GM18499 (cell line): ENCODE measurements at regions not wholly inside any gene's neighbourhood (a gene's known extent, or its start where the extent isn't known, plus 50 kb on each side); places are given as distances from the start of the nearest gene placed in this dataset.
"Not testable (repeated sequence)": the region's sequence is repeated elsewhere in the genome, so short reads cannot be mapped to it uniquely, and the experiment has no call there.

Experiments used
- ATAC-seq: cut with Tn5 transposase; IDR thresholded peaks from one replicate; pipeline ENCODE4 v1.9.1; 2021; ENCODE audit warnings: moderate number of reproducible peaks; ENCODE audit not compliant: insufficient read depth, unreplicated experiment

DNA sequence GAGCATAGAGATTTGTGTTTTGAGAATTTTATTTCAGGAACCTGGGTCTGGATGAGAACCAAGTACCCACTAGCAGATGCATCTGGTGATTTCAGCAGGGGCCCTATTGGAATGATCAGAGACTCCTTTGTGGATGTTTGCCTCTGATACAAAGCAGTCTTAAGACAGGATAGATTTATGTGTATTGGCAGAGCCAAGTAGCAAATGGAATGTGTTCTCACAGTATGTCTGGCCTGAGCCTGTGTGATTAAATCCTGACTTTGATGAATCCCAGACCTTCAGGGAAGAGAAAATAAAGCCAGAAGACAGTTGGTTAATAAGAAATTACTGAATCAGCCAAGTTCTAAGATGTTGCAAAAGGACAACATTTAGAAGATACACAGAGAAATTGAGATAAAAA, 755.5 kb upstream of the SEMA6D start:
- ATAC-seq = no peak

DNA sequence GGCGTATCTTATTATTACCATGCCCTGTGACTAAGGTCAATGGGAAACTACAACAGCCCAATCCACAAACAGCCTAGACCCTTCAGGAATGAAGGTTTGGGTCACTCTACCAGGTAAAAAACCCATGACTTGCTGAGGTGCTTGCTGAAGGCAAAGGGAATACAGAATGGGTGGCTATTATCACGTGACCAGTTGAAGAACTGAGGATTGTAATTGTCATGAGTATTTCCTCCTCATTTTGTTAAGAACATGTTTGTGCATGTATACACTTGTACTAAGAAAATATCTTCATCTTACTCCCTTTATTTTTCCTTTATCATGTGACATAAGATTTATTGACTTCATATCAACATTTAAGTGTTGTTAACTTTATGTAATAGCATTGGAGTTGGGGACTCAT, 729.2 kb upstream of the SEMA6D start:
- ATAC-seq = not testable (repeated sequence)

DNA sequence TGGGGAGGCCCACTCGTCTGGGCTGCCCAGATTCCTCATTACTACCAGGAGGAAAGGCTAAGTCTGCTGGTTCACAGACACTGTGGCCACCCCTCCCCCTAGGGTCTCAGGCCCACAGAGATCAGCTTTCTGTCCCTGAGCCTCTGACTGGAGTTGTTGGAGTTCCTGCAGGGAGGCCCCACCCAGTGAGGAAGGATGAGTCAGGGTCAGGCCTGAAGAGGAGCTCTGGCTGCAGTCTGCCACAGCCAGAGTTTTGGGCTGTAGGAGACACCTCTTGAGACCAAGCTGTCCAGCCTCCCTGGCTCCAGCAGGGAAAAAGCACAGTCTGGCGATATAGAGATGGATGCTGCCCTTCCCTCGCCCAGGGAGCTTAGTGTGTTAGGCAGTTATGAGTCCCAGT, 720.9 kb upstream of the SEMA6D start:
- no peak for ATAC-seq

DNA sequence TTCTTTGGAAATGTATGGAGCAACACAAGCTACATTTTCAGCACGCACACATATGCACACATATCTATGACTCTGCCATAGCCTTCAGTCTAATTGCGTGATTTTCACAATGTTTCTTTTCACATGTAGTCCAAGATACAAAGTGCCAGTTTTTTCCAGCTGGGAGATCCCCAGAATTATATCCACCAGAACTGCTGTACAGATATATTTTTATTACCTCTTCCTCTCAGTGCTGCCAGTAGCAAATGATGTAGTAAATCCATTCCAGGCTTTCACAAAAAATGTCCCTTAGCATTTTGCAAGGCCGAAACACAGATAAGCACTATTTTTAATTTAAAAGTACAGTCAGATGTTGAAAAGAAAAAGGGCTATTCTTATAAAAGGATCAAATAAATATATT, 719.8 kb upstream of the SEMA6D start:
- ATAC-seq = no peak

DNA sequence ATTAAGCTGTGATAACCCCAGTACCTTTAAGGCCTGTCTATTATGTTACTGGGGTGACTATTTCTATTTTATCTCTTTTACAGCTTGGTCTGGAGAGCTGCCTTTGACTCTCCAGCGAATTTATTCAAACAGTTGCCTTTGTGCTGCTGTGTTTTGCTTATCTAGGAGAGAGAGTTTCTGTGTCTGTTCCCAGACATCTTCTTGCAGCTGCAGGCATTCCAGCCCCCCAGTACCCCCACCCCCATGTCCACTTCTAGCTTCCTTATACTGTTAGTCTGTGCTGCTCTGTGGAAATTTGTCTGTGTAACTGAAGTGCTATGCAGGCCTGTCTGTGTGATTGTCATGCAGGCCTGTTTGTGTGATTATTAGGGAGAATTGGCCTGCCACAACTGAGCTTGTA, 713.7 kb upstream of the SEMA6D start:
- ATAC-seq = no peak

DNA sequence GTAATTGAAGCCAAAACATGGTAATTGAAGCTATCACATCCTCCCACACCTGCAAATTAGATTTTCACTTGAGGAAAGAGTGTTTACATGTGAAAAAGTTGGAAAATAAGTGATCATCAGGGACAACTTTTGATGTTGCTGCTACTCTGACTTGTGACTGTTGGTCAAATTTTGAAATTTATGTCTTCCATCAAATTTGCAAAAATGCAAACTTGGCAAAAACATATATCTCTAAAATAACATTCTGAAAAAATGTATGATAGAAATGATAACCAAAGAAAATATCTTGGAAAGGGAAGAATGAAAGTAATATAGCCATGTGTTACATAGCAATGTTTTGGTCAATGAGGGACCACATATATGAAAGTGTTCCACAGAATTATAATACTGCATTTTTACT, 703.9 kb upstream of the SEMA6D start:
- no peak for ATAC-seq

DNA sequence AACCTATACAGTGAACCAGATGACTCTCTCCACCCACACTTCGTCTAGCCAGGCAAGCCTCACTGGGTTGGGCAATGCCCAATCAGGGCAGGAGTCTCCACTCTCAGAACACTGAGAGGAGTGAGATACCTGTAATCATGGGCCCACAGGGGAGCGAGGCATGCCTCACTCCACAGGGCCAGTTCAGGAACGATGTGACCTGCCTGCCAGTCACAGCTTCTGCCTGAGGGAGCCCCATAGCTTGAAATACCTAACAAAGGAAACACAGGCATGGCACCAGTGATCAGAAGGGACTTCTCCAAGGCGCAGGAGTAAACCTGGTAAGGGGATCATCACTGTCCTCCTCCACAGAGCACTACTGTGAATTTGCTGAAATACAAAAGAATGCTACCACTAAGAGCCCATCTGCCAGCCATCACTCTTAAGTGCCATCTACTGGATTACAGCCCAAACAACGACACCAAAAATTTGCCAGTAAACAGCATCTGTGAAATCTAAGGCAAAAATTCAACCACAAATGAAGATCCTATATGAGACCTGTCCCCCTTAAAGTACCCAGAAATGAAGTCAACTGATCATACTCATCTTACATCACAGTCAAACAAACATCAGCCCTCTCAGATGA, 689.9 kb upstream of the SEMA6D start:
- ATAC-seq = no peak

DNA sequence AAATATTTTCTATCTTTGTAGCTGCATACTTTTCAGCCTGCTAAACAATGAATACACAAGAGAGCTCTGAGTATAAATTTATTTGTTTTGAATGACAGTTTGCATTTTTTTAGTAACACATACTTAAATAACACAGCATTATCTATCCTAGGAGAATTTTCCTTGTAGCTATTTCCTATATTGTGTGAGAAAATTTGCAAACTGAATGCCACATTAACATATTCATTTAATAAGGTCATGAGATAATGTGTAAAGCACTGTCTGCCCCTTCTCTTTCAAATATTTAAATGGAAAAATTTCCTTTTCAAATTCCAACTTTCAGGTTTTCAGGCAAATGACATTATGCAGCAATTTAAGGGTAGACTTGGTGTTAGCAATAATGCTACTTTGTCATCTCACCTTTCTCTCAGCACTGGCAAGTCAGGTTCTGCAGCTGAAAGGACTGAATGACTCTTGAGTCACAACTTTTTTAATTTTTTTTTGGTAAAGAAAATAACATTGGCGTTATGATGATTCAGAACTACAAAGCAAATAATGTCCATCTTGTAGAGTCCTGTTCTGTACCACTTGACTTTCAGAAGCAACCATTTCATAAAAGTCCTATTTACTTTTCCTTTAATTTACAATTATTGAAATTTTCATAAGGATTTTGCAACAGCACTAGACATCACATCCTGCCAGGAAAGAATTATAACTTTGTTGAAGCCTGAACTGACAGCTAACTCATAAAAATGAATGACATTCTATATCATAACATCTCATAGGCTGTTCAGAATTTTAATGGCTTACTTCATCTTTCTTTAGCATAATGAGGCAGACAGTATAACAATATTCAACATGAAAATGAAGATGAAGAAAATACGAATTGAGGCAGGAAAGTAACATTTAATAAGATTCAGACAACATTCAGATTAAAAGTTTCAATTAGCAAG, 681.6 kb upstream of the SEMA6D start:
- no peak for ATAC-seq

DNA sequence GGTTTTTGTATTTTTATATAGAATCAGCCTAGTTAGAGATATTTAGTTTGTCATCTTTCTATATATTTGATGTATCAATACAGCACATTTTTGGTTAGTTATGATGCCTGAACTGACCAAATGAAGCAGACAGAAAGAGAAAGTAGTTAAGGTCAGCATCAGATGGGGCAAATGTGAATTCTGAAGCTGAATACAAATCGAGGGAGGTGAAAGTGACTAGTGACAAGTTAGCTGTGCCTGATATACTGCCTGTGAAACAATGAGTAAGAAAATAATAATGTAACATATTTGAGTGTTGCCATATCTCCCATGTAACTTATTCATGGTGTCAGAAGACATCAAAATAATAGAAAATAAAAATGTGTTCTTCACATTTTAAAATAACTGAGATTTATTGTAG, 680.3 kb upstream of the SEMA6D start:
- ATAC-seq = no peak

DNA sequence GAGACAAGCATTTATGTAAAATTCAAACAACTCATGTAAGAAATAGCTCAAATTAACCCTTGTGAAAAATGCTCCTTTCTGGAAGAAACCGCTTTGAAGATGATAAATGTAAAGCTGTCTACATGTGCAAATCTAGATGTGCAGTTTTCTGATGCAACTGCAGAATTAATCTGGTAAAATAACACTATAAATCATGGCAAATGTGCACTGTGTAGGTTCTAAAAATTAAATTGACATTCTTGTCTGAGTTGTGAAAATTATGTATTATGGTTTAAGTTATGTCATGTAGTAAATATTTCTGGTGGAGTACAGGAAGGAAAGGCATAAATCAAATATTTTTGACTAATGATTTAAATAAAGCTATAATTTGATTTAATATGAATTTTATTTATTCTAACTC, 678.1 kb upstream of the SEMA6D start:
- ATAC-seq = no peak

DNA sequence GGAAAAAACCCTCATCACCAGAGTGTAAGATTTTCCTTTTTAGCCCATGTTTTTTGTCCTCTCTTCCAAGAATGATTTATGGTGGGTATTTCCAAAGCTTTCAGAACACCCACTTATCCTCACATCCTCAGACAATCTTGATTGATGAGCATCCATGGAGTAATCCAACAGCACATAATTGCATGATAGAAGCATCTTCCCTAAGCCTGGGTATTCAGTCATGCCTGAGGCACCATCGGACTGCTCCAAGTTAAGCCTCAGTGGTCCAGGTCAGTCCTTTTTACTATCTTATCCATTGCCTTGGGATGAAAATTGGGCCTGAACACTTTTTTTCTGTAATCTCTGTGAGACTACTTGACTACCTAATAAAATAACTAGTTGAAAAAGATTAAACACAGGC, 676.0 kb upstream of the SEMA6D start:
- ATAC-seq = no peak

DNA sequence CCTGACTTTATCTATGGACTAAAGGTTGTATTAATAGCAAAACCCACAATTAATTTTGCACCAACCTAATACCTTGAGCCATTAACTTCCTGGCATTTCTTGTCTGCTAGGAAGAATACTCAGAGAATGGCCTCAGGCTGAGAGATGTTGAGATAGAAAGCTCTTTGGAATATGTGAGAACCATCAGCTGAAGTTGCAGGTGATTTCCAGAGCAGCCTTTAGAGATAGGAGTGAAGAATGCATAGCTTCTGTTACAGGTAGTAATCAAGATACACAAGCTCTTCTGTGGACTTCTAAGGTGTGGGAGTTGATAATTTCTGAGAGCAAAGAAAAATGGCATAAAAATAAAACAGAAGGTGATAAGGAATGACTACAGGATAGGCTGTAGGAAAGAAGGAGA, 669.3 kb upstream of the SEMA6D start:
- ATAC-seq = not testable (repeated sequence)

DNA sequence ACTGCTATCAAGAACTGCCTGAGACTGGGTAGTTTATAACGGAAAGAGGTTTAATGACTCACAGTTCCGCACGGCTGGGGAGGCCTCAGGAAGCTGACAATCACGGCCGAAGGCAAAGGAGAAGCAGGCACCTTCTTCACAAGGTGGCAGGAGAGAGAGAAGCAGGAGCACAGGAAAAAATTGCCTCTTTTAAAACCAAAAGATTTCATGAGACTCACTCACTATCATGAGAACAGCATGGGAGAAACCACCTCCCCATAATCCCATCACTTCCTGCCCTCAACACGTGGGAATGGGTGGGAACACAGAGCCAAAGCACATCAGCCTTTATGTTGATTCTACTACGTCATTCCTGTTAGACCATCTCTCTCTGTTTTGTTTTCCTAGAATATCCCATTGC, 650.9 kb upstream of the SEMA6D start:
- no peak for ATAC-seq

DNA sequence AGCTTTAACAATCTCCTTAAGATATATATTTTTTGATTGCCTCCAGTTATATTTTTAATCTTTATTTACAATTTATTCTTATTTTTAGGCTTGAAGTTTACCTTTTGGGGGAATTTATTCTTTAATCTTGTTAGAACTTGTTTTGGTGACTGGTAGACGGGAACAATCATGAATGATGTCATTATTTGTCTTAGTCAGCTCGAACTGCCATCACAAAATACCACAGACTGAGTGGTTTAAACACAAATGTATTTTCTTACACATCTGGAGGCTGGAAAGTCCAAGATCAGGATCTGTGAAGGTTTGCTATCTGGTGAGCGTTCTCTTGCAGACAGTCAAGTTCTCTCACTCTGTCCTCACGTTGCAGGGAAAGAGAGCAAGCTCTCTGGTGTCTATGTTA, 639.5 kb upstream of the SEMA6D start:
- ATAC-seq = not testable (repeated sequence)

DNA sequence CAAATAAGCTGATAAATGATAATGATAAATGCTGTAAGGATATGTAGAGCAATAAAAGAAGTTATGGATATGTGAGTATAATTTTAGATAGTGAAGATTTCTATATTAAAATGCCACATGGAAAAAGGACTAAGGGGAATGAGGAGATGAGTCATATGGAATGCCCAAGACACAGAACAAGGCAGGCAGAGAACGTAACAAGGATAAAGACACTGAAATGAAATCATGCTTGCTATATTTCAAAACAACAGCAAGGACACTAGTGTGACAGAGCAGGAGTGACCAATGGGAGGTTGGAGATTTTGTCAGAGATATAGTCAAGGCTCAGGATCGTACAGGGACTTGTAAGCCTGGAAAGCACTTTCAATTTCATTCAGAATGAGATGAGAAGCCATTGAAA, 621.5 kb upstream of the SEMA6D start:
- no peak for ATAC-seq

DNA sequence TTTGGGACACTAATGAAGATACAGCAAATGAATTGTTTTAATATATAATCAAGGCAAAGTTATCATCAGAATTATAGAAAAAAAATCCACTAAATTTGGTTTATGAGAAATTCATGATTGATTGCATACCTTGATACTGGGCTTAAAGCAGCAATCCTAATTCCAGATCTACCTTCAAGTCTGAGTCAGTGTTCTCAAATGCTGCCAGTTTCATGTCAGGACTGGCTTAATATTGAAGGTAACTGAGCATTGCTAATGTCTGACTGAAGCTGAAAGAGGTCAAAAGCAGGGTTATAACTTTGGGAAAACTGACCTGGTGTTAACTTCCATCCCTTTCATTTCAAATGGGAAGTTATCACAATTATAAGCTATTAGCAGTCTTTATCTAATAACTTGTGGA, 618.8 kb upstream of the SEMA6D start:
- ATAC-seq = not testable (repeated sequence)

DNA sequence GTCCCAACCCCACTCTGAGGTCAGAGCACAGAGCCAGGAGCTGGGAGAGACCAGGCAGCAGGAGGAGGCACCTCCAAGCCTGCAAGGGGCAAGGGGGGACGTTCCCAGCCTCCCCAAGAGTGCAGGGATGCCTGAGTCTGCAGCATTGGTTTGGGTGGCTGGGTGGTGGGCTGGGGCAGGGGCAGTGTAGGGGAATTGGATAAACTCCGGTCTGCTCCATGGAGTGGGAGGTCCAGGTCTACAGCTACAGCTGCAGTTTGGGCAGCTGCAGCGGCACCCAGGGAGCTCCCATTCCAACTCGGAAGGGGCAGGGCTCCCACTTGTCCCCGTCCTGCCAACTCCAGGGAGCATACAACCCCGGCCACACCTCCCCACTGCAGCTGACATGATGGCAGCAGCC, 617.5 kb upstream of the SEMA6D start:
- ATAC-seq = not testable (repeated sequence)

DNA sequence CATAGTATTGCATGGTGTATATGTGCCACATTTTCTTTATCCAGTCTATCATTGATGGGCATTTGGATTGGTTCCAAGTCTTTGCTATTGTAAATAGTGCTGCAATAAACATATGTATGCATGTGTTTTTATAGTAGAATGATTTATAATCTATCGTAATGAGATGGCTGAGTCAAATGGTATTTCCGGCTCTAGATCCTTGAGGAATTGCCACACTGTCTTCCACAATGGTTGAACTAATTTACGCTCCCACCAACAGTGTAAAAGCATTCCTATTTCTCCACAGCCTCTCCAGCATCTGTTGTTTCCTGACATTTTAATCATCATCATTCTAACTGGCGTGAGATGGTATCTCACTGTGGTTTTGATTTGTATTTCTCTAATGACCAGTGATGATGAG, 608.5 kb upstream of the SEMA6D start:
- not testable (repeated sequence) for ATAC-seq

DNA sequence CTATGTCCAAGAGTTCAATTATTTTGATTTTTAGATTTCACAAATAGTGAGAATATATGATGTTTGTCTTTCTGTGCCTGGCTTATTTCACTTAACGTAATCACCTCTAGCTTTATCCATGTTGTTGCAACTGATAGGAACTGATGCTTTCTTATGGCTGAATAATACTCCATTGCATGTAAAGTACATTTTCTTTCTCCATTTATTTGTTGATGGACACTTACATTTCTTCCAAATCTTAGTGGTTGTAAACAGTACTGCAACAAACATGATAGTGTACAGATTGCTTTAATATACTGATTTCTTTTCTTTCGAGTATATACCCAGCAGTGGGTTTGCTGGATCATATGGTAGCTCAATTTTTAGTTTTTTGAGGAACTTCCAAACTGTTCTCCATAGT, 600.6 kb upstream of the SEMA6D start:
- no peak for ATAC-seq

DNA sequence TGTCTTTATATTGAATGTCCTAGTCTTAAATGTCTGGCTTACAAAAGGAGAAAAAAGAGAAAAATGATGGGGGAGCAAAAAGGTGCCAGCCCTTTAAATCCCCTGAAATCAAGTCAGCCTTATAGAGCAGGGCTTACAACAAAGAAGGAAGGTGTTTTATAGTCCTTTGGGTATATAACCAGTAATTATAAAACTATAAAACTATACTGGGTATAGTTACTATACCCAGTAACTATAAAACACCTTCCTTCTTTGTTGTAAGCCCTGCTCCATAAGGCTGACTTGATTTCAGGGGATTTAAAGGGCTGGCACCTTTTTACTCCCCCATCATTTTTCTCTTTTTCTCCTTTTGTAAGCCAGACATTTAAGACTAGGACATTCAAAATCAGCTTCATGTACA, 598.0 kb upstream of the SEMA6D start:
- ATAC-seq = no peak

DNA sequence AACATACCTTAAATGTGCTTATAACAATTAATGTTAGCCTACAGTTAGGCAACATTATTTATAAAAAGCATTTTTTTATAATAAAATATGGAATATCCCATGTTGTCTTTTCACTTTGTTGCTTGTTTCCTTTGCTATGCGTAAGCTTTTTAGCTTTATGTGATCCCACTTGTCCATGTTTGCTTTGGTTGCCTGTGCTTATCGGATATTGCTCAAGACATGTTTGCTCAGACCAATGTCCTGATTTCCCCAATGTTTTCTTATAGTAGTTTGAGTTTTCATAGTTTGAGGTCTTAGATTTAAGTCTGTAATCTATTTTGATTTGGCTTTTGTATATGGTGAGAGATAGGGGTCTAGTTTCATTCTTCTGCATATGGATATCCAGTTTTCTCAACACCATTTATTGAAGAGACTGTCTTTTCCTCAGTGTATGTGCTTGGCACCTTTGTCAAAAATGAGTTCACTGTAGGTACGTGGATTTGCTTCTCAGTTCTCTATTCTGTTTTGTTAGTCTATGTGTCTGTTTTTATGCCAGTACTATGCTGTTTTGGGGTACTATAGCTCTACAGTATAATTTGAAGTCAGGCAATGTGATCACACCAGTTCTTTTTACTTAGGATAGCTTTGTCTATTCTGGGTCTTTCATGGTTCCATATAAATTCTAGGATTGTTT, 592.7 kb upstream of the SEMA6D start:
- no peak for ATAC-seq
